ENCODE measurements at regions not wholly inside any gene's neighbourhood (a gene's known extent, or its start where the extent isn't known, plus 50 kb on each side); places are given as distances from the start of the nearest gene placed in this dataset.
"Not testable (repeated sequence)": the region's sequence is repeated elsewhere in the genome, so short reads cannot be mapped to it uniquely, and the experiment has no call there.

DNA sequence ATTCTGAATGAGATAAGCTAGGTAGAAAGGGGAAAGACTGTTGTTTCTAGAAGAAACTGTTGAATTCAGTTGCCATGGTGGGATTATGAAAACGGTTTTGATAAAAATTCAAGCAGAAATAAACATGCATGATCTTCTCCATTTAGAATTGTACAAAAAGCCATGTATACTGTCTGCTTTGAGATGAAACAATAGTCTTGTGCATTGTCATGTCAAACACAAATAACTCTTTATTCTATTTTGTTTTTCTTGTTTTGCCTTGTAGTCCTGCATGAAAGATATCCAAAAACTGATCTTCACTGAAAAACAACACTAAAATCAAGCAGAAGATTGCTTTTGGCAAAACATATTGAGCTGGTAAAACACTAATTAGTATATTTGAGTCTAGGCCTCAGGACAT is 659.9 kb downstream of the LTN1 start:
- no peak for DNase-seq

DNA sequence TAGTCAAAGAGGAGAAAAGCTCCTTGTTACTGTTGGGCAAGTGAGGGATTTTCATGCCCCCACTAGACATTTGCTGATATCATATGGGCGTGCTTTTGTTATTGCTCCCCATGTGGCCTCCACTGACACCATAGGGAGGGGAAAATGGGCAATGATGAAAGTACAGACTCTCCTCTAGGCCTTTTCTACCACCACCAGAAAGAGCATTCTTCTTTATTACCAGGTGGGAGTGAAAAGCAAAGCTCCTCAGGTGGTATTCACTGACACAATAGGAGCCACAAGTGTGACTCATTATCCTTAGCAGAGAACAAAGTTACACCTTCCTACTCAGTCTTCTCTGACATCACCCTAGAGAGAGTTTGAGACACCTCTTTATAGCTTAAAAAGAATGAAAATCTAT is 667.1 kb downstream of the LTN1 start:
- no peak for DNase-seq

- no peak for DNase-seq
Observed at GRCh38 chr21:28324690-28325089, 668.0 kb downstream of the LTN1 start.

GRCh38 chr21:28317177-28317950 is 675.3 kb downstream of the LTN1 start:
- DNase-seq, result no peak

DNA sequence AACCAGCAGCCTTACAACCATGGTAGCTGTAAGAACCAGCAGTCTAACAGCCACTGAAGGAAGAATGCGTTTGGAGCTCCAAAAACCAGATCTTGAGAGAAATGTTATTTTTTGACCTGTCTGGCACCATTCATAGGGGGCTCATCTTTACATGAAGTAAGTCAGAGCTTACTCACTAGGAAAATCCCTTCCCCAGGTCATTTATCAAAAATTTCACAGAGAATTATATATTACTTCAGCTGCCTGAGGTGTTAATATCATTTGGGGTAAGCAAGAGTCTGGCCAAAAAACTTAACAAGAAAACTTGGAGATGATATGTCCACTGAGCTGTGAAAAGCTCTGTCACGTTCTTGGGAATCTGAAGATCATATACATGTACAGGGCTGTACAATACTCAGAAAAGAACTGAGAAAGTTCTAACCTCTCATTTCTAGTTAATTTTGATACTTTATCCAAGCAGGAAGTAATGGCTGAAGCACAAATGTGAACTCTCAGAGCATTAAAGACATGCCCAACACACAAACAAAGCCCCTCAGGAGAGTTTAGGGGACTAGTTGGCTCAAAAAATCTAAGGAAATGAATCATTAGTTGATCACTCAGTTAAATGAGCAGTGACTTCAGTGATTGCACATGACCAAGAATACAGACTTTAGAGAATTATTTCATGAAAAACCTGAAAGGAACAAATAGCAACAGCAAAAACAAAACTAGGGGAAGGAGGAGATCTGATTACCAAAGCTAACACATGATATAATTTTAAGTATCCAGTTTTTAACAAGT is 681.1 kb downstream of the LTN1 start:
- DNase-seq, result no peak

DNA sequence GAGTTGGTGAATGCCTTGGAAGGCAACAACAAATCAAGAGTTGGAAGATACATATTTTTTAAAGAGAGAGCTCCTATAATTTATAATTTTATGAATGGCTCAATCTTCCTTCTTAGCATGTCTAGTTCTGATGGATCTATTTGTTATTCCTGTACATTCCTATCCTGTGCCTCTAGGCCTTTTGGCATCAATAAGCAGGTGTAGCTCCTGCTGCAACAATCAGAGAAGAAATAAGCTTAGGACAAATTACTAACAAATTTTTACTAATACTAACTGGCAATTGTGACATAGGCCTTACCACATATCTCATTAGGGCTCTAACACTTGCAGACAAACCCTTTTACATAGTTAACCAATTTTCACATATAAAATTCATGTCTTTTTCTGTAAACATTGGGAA is 682.0 kb downstream of the LTN1 start:
- DNase-seq, result no peak

GRCh38 chr21:28310171-28310685 is 682.4 kb downstream of the LTN1 start:
- DNase-seq, result no peak

DNA sequence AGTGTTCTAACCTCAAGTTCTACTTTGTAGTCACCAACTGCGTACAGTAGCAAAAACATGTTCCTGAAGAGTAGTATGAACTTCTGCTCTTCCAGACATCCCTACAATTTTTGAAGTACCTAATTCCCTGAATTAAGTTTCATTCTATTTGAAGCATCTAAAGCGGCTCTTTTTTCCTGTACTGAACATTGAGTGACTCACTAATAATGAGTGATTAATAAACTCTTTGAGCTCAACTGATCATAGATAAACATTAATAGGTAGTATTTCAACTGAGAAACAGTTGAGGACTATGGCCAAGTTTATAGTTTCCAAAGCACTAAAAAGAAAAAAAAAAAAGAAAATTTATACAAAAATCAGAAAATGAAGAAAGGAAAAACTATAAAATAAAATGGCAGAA is 683.1 kb downstream of the LTN1 start:
- DNase-seq, result no peak

DNA sequence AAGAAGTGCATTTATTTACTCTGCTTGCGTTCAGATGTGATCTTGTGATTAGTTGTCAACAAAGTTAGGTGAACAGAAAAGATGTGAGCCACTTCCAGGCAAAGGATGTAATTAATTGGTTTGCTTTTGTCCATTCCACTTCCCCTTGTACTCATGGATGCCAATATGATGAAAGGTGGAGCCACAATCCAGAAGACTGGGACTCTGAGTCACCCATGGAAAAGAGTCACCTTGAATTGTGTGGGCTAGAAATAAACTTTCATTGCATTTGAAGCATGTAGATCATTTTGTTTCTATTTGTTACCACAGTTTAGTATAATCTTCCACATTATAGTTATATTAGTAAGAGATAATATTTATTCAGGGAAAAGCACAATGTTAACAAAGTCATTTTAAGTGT is 684.2 kb downstream of the LTN1 start:
- DNase-seq, result no peak

DNA sequence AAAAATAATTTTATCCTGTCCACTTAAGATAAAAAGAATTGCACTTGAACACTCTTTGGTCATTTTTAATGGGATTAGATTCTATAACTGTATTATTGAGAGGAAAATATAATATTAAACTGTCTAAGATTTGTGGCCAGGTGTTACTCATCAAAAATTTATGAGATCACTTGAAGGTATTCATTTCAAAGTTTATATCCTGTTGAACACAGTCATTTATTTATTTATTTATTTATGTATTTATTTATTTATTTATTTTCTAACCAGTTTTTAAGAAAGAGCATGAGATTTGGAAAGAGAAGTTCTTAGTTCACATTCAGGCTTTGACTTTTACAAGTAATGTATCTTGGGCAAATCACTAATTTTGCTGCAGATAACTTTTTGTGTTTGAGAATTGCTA is 692.7 kb downstream of the LTN1 start:
- no peak for DNase-seq

DNA sequence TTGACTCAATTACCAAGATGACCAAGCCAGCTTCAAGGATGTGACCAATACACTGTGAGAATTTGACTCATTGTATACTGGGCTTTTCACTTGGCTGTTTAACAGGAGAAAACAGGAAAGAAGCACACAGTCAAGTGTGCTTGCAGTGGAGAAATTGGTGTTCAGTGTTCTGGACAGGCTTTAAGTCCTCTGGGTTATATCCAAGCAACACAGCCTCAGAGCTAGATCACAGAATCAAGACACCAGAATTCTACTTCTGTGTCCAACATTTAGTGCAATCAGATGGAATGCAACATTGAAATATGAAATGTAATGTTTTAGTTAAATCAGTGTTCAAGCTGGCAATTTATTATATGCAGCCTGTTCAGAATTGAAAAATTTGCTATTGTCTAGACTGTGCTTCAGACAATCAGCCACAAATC is 694.4 kb downstream of the LTN1 start:
- no peak for DNase-seq

DNA sequence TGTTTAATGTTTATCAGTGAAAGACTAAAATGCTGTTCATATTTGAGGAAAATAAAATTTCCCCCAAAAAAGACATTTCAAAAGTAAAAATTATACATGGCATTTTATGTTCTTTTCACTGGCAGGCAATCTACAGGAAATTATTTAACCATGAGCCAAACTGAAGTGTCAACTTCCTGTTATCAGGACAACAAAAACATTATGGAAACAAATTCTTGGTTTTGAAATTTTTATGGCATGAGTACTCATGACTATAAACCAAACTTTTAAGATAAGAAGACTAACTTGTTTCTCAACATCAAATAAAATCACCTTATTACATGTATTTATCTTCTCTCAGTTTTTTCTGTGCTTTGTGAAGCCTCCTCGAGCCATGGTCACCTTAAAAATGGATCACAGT is 698.6 kb downstream of the LTN1 start:
- no peak for DNase-seq

DNA sequence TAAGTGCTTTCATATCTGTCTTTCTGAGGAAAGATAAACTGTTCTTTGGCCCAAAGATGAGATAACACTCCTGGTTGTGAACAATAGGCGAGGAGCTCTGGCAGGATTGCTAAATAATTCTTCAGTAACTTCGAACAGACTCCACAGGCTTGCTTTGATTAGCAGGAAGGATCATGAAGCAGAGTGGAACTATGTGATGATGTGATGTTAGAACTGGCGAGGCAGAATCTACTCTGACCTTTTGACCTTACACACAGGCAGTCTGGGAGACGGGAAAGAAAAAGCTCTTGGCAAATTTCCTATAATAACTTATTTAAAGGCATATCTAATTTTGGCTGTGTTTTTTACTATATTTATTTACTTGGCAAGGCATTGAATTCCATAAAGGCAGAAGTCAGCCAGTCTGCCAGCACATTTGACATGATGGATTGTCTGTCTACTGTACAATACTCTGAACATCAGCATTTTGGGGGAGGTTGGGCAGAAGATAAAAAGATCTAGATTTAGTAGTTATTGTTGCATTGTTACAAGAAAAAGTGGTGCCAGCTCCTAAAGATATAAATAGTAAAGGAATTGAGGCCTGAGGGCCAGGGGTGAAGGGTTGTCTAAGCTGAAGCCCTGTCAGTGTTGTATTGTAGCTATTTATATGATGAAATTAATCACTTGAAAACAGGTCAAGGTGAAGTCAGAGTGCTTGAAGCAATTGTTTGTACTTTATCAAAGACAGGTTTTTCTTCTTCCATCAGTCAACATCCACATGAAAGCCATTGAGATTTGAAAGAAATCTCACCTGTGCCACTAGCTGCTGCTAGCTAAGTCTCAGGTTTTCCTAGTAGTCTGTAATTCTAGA is 708.8 kb downstream of the LTN1 start:
- no peak for DNase-seq

GRCh38 chr21:28282833-28283232 is 709.8 kb downstream of the LTN1 start:
- no peak for DNase-seq

- DNase-seq, result not testable (repeated sequence)
Observed at GRCh38 chr21:28281357-28281756, 711.3 kb downstream of the LTN1 start.

DNA sequence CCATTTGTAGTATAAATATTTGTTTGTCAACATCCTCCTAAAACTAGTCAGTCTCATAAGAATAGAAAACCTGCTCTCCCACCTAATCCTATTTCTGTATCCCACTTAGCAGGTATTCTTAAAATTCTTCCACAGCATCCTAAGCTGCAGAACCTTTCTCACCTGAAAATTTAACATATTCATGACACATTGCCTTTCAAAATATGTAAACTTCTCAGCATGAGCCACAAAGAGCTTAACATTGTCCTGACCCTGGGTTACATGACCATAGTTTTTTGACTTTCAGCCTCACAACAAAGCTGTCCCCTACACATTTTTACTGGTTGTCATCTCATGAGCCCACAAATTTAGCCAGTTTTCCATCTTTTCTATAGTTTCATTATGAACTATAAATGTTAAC is 712.1 kb downstream of the LTN1 start:
- no peak for DNase-seq

GRCh38 chr21:28277324-28277723 is 715.4 kb downstream of the LTN1 start:
- DNase-seq, result no peak

DNA sequence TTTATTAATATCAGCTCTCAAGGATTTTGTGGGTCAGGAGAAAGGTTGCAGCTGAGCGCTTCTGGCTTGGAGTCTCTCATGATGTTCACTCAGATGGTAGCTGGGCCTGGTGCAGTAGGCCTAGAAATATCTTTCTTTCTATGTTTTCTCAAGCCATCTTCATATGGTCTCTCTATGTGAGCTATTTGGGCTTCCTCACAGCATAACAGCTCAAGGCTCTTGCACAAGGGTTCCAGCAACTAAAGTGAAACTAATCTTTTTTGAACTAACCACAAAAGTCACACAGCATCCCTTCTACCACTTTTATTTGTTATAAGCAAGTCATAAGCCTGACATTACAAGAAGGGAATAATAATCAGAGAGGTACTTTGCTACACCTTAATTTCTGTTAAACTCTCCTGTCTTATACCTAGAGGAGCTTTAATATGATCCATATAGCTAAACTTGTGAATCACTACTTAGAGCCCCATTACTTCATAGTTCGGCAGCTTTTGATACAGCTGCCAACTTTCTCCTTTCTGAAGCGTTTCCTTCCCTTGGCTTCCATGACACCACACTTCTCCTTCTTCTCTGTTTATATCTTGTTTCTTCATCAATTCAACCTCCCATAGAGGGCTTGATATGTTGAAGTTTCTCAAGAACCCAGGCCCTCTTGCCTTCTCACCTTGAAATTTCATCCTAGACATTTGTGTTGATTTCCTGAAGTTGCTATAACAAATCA is 720.2 kb downstream of the LTN1 start:
- no peak for DNase-seq

- no peak for DNase-seq
Observed at GRCh38 chr21:28269173-28269572, 723.5 kb downstream of the LTN1 start.

GRCh38 chr21:28268685-28269084 is 724.0 kb downstream of the LTN1 start:
- no peak for DNase-seq

DNA sequence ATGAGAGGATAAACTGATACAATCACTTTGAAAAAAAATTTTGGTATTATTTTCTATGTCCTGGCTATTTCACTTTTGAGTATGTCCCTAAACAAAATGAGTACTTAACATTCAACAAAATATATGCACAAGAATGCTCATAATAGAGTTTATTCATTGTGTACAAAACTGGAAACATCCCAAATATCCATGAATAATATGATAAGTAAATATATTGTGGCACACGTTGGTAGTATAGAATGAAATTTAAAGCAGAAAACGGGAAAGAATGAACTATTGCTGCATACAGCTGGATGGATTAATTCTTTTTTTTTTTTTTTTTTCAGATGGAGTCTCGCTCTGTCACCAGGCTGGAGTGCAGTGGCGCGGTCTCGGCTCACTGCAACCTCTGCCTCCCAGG is 725.2 kb downstream of the LTN1 start:
- DNase-seq, result no peak

DNA sequence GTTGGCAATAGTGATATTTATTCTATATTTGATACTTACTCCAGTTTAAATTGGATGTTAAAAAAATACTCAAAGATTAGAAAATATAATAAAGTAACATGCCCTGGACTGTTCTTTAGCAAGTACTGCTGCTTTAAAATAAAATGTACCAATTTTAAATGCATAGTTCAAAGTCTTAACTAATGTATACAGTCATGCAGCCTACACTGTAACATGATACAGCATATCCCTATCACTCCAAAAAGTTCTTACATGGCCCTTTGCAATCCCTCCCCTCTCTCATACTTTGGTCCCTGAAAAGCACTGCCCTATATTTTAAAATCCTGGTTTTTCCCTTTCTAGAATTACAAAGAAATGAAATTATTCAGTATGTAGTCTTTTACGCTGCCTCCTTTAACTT is 726.6 kb downstream of the LTN1 start:
- DNase-seq, result no peak

DNA sequence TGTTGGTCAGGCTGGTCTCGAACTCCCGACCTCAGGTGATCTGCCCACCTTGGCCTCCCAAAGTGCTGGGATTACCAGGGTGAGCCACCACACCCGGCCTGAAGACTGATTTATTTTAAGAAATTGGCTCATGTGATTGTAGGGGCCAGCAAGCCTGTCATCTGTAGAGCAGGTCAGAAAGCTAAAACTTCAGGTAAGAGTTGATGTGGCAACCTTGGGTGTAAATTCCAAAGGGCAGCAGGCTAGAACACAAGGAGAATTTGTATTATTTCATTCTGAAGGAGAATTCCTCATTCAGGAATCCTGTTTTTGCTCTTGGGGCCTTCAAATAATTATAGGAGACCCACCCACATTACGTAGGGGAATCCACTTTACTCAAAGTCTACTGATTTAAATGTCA is 728.7 kb downstream of the LTN1 start:
- DNase-seq, result no peak

All from stimulated activated CD4-positive, alpha-beta T cell treated with anti-CD3 and anti-CD28 coated beads, Interleukin-1b, Interleukin-23, amount 100 ng/mL, for 48 hours (primary cell).